Stomach (tissue), 4 donors: ENCODE measurements at regions not wholly inside any gene's neighbourhood (a gene's known extent, or its start where the extent isn't known, plus 50 kb on each side); places are given as distances from the start of the nearest gene placed in this dataset.

Experiments used
- CTCF ChIP-seq, 7 experiments: fragments of 450-650 bp in 4 of 7; fragments of 200-600 bp in 3 of 7; sonication (generic) in 3 of 7; IDR thresholded peaks; one replicate each; pipeline ENCODE4 v1.5.1; 2016 to 2019; ENCODE audit warnings: antibody characterized with exemption in 7 of 7, control low read depth in 2 of 7, mild to moderate bottlenecking in 1 of 7
- POLR2A ChIP-seq, 4 donors: fragments of 450-650 bp; IDR thresholded peaks; one replicate each; pipeline ENCODE4 v1.6.1; 2016; ENCODE audit warnings: antibody characterized with exemption in 4 of 4, control low read depth in 2 of 4, mild to moderate bottlenecking in 1 of 4, moderate library complexity in 1 of 4
- POLR2AphosphoS5 ChIP-seq, 3 donors: sonication (generic); formaldehyde crosslinking; IDR thresholded peaks; one replicate each; pipeline ENCODE4 v1.6.1; 2016; ENCODE audit warnings: antibody characterized with exemption in 3 of 3

- TF ChIP-seq CTCF (IDR thresholded peaks at IDR 0.05) (no peak), POLR2A (IDR thresholded peaks at IDR 0.05) (no peak), POLR2AphosphoS5 (IDR thresholded peaks at IDR 0.05) (no peak)
Measured at GRCh38 chr4:56102601-56103000, 153.9 kb downstream of the CEP135 start.
